WTC11 (cell line): ENCODE measurements at regions not wholly inside any gene's neighbourhood (a gene's known extent, or its start where the extent isn't known, plus 50 kb on each side); places are given as distances from the start of the nearest gene placed in this dataset.

Source experiments
- ATF1 ChIP-seq: sonication (generic); formaldehyde crosslinking; IDR thresholded peaks from 2 replicates; pipeline ENCODE4 v1.8.1; 2023; ENCODE audit warnings: mild to moderate bottlenecking, moderate library complexity, missing genetic modification reagents
- CTCF ChIP-seq: fragments of 200-600 bp; IDR thresholded peaks from 2 replicates; pipeline ENCODE4 v1.8.0; 2022; ENCODE audit warnings: antibody characterized with exemption
- GRHL2 ChIP-seq: fragments of 250-450 bp; sonication (Bioruptor Pico); IDR thresholded peaks from 2 replicates; pipeline ENCODE4 v1.8.0; 2022; ENCODE audit warnings: mild to moderate bottlenecking, moderate library complexity; ENCODE audit not compliant: insufficient replicate concordance, severe bottlenecking
- MAX ChIP-seq: sonication (generic); formaldehyde crosslinking; IDR thresholded peaks from 2 replicates; pipeline ENCODE4 v1.8.0; 2022; ENCODE audit warnings: mild to moderate bottlenecking, missing genetic modification reagents

GRCh38 chr4:120431180-120431579 is 364.5 kb upstream of the MAD2L1 start:
- TF ChIP-seq MAX (no peak), ATF1 (no peak), GRHL2 (no peak), CTCF (no peak)
